Thyroid gland (tissue), 4 donors: ENCODE measurements at regions not wholly inside any gene's neighbourhood (a gene's known extent, or its start where the extent isn't known, plus 50 kb on each side); places are given as distances from the start of the nearest gene placed in this dataset.

Experiments
- DNase-seq, 2 donors: peaks; one replicate each; pipeline ENCODE4 v3.0.0-alpha.2; 2019
- H3K27ac ChIP-seq, 3 donors: fragments of 200-600 bp; sonication (generic); 1 replicate in 2 of 3; 2 replicates in 1 of 3; pipeline ENCODE4 v1.5.1; 2016 to 2019; ENCODE audit warnings: mild to moderate bottlenecking in 1 of 3, moderate library complexity in 1 of 3
- H3K27me3 ChIP-seq: fragments of 200-600 bp; sonication (generic); one replicate; pipeline ENCODE4 v1.5.1; 2019
- H3K36me3 ChIP-seq, 2 donors: fragments of 200-600 bp; sonication (generic); one replicate each; pipeline ENCODE4 v1.5.1; 2016 to 2019
- H3K4me1 ChIP-seq, 2 donors: fragments of 200-600 bp; sonication (generic); one replicate each; pipeline ENCODE4 v1.5.1; 2017 to 2019
- H3K4me3 ChIP-seq, 3 donors: fragments of 200-600 bp; sonication (generic); replicated peaks in 1 of 3; 1 replicate in 2 of 3; 2 replicates in 1 of 3; pipeline ENCODE4 v1.5.1; 2016; ENCODE audit warnings: mild to moderate bottlenecking in 1 of 3
- H3K9me3 ChIP-seq: fragments of 200-600 bp; sonication (generic); one replicate; pipeline ENCODE4 v1.5.1; 2017
- CTCF ChIP-seq, 6 experiments: fragments of 200-600 bp in 3 of 6; fragments of 450-650 bp in 3 of 6; sonication (generic) in 3 of 6; IDR thresholded peaks; one replicate each; pipeline ENCODE4 v1.5.1; 2016 to 2019; ENCODE audit warnings: antibody characterized with exemption in 6 of 6, mild to moderate bottlenecking in 2 of 6, inconsistent platforms in 1 of 6, moderate library complexity in 1 of 6
- POLR2A ChIP-seq, 2 donors: fragments of 450-650 bp; IDR thresholded peaks; one replicate each; pipeline ENCODE4 v1.6.1; 2017; ENCODE audit warnings: antibody characterized with exemption in 2 of 2, mild to moderate bottlenecking in 2 of 2, moderate library complexity in 1 of 2
- WGBS, 2 donors: methylation state at CpG; one replicate each; pipeline ENCODE4 v1.1.5; 2017; 5-methylcytosine and 5-hydroxymethylcytosine counted together
- intact Hi-C: fragments of 100-400 bp; cut with DNase I; formaldehyde crosslinking; loops from one replicate; pipeline ENCODE4 v1.15.1; 2023

GRCh38 chr16:86814256-86814655 lies 235.9 kb downstream of the FOXL1 start:
- H3K9me3 ChIP-seq, result no peaks in the 10 kb centered on the region
- H3K36me3 ChIP-seq, result no peaks in the 10 kb centered on the region
- H3K4me1 ChIP-seq, result no peaks in the 10 kb centered on the region
- H3K27me3 ChIP-seq, result no peaks in the 10 kb centered on the region
- 83 to 89% methylated on average over 7 of the region's 7 CpGs for WGBS, 2 donors
- no peak for DNase-seq
- TF ChIP-seq CTCF (IDR thresholded peaks at IDR 0.05), result no peak
- no peak overlapping the region for H3K4me3 ChIP-seq
- no peak overlapping the region for H3K27ac ChIP-seq
- intact Hi-C loops, result no loop called here

- intact Hi-C loops, result no loop called here
- no peaks in the 10 kb centered on the region for H3K9me3 ChIP-seq
- TF ChIP-seq CTCF (IDR thresholded peaks at IDR 0.05) (no peak), POLR2A (IDR thresholded peaks at IDR 0.05) (no peak)
- no peaks in the 10 kb centered on the region for H3K4me1 ChIP-seq
- H3K36me3 ChIP-seq, result no peaks in the 10 kb centered on the region
- H3K27me3 ChIP-seq, result no peaks in the 10 kb centered on the region
- H3K4me3 ChIP-seq, result no peak overlapping the region
- 71 to 75% methylated on average over 9 of the region's 9 CpGs for WGBS, 2 donors
- no peak for DNase-seq
- no peak overlapping the region for H3K27ac ChIP-seq
These were observed 238.7 kb downstream of the FOXL1 start for GRCh38 chr16:86816930-86817625.

GRCh38 chr16:86818671-86819532 lies 240.6 kb downstream of the FOXL1 start:
- H3K4me1 ChIP-seq, result no peaks in the 10 kb centered on the region
- peak; percentile 8 to 10 for DNase-seq
- WGBS, 2 donors, result 33 to 40% methylated on average over 23 to 29 of the region's 29 CpGs
- H3K27me3 ChIP-seq, result no peaks in the 10 kb centered on the region
- no peak overlapping the region for H3K4me3 ChIP-seq
- TF ChIP-seq CTCF (IDR thresholded peaks at IDR 0.05), result no peak
- no peak for TF ChIP-seq POLR2A (IDR thresholded peaks at IDR 0.05)
- H3K27ac ChIP-seq, result no peak overlapping the region
- no peaks in the 10 kb centered on the region for H3K36me3 ChIP-seq
- intact Hi-C loops, result no loop called here
- H3K9me3 ChIP-seq, result no peaks in the 10 kb centered on the region

- Histone ChIP-seq H3K9me3 (no peaks in the 10 kb centered on the region), H3K36me3 (no peaks in the 10 kb centered on the region), H3K27ac (no peak overlapping the region), H3K4me3 (no peak overlapping the region), H3K27me3 (no peaks in the 10 kb centered on the region), H3K4me1 (no peaks in the 10 kb centered on the region)
- intact Hi-C loops, result no loop called here
- TF ChIP-seq POLR2A (IDR thresholded peaks at IDR 0.05) (no peak), CTCF (IDR thresholded peaks at IDR 0.05) (no peak)
- DNase-seq, result no peak
- 20 to 35% methylated on average over 2 to 4 of the region's 4 CpGs for WGBS, 2 donors
These were observed 241.2 kb downstream of the FOXL1 start for GRCh38 chr16:86819533-86819892.

GRCh38 chr16:86821895-86822294 lies 243.5 kb downstream of the FOXL1 start:
- no peak overlapping the region for H3K27ac ChIP-seq
- no peaks in the 10 kb centered on the region for H3K4me1 ChIP-seq
- no peaks in the 10 kb centered on the region for H3K36me3 ChIP-seq
- 82 to 94% methylated on average over 2 of the region's 2 CpGs for WGBS, 2 donors
- no peaks in the 10 kb centered on the region for H3K27me3 ChIP-seq
- H3K4me3 ChIP-seq, result no peak overlapping the region
- TF ChIP-seq POLR2A (IDR thresholded peaks at IDR 0.05) (no peak), CTCF (IDR thresholded peaks at IDR 0.05) (no peak)
- H3K9me3 ChIP-seq, result no peaks in the 10 kb centered on the region
- intact Hi-C loops, result no loop called here
- DNase-seq, result no peak
